HUES6 (cell line): ENCODE measurements at regions not wholly inside any gene's neighbourhood (a gene's known extent, or its start where the extent isn't known, plus 50 kb on each side); places are given as distances from the start of the nearest gene placed in this dataset.

Experiments
- H3K27ac ChIP-seq: 2 replicates; pipeline ENCODE4 v1.7.0; 2013; ENCODE audit warnings: low read depth, mild to moderate bottlenecking, low read length, inconsistent platforms
- H3K27me3 ChIP-seq: 2 replicates; pipeline ENCODE4 v1.6.1; 2013; ENCODE audit warnings: low read length; ENCODE audit not compliant: control insufficient read depth, insufficient read depth
- H3K36me3 ChIP-seq: 2 replicates; pipeline ENCODE4 v1.6.1; 2013; ENCODE audit warnings: low read length; ENCODE audit not compliant: control insufficient read depth, insufficient read depth
- H3K4me1 ChIP-seq: 2 replicates; pipeline ENCODE4 v1.6.1; 2013; ENCODE audit warnings: low read length; ENCODE audit not compliant: control insufficient read depth, insufficient read depth
- H3K4me3 ChIP-seq: 2 replicates; pipeline ENCODE4 v1.5.1; 2013; ENCODE audit warnings: low read depth, low read length
- H3K9ac ChIP-seq: one replicate; pipeline ENCODE4 v1.6.1; 2013; ENCODE audit warnings: mild to moderate bottlenecking, low read length
- H3K9me3 ChIP-seq: 2 replicates; pipeline ENCODE4 v1.6.1; 2013; ENCODE audit warnings: low read depth, low read length; ENCODE audit not compliant: control insufficient read depth, insufficient read depth

DNA sequence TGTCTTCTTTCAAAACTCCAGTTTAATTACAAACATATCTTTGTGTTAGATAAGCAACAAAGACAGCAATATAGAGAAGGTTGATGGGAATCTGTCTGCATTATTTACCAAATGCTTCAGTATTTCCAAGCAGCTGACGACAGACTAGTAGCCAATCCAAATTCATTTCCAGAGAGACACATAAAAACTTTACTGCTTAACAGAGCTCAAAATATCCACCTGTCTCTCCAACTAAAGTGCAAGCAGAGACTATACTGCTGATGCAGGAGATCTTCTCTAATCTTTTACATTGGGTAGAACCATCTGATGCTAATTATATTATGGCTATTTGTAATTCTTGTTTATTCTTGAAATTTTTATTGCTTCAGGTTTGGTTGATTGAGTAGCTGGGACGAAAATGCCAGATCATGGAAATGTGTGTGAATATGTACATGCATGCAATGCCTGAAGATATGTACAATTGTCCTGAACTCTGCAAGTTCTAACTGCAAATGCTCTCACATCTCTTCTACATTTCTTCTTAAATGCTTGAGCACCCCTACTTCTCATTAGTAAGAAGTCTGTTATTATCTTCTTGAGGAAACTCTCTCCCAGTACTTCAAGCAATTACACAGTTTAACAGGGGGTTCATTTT lies 200.0 kb downstream of the PDHA2 start:
- no peaks in the 10 kb centered on the region for H3K4me1 ChIP-seq
- H3K9ac ChIP-seq: no peak overlapping the region
- H3K9me3 ChIP-seq: no peaks in the 10 kb centered on the region
- H3K27ac ChIP-seq: no peak overlapping the region
- no peaks in the 10 kb centered on the region for H3K36me3 ChIP-seq
- no peak overlapping the region for H3K4me3 ChIP-seq
- no peaks in the 10 kb centered on the region for H3K27me3 ChIP-seq

DNA sequence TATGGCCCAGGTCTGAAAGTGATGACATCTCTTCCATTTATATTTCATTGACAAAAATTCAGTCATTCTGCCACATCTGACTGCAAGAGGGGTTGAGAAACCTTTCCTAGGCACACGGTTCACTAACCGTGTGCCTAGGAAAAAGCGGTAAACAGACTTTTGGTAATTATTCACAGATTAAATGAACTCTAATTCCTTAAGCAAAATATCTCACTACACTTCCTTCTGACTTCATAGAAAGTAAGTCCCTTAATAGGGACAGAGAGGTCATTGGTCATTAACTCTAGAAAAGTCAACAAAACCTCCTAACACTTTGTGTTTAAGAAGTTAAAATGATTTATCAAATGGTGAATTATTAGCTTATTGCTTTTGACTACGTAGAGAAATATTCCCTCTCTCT lies 205.1 kb downstream of the PDHA2 start:
- Histone ChIP-seq H3K9me3 (no peaks in the 10 kb centered on the region), H3K27ac (no peak overlapping the region), H3K4me1 (no peaks in the 10 kb centered on the region), H3K9ac (no peak overlapping the region), H3K27me3 (no peaks in the 10 kb centered on the region), H3K36me3 (no peaks in the 10 kb centered on the region), H3K4me3 (no peak overlapping the region)

DNA sequence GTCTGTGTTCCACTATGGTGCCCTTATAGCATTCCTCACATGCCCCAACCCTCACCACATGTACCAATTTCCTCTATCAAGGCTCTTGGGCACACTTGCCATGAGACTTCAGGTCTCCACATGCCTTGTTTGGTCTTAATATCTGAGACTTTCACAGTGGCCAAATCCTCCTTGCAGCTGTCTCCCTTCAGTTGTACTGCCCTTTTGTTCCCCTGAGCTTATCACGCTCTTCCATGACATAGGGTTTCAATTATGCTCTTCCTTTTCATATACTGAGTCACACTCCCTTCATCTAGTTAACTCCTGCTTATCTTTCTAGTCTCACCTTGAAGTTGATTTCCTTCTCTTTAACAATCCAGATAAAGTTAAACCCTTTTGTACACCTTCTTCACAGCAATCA lies 212.9 kb downstream of the PDHA2 start:
- no peaks in the 10 kb centered on the region for H3K9me3 ChIP-seq
- no peak overlapping the region for H3K27ac ChIP-seq

DNA sequence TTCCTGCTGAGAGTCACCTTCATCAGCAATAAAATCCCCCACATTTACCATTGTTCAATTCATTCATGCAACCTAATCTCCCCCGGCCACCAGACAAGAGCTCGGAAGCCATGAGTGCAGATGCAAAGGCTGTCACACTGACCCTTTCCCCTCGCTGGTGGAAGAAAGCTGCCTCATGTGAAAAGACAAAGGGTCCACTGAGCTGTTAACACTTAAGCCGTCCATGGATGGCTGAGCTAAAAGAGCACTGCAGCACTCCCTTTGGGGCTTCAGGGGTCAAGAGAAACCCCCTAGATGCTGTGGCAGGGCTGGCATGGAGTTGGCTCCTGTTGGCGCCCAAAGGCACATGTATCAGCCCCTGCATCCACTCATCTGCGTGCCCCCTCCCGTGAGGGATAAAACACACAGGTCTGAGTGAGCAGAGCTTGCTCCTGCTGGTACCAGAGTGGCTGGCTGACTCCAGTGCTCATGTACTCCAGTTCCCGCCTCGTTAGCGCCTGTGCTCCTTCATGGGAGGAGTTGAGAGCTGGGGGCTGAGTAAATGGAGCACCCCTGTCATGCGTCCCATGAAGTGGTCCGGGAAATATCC lies 216.5 kb downstream of the PDHA2 start:
- H3K9me3 ChIP-seq: no peaks in the 10 kb centered on the region
- H3K27me3 ChIP-seq: no peaks in the 10 kb centered on the region
- H3K27ac ChIP-seq: no peak overlapping the region
- H3K4me3 ChIP-seq: no peak overlapping the region
- H3K4me1 ChIP-seq: no peaks in the 10 kb centered on the region; the same call in 1 of the 2 replicates
- no peaks in the 10 kb centered on the region for H3K36me3 ChIP-seq
- H3K9ac ChIP-seq: no peak overlapping the region

More for the DNA sequence above, 212.9 kb downstream of the PDHA2 start:
- Histone ChIP-seq H3K4me3 (no peak overlapping the region), H3K36me3 (no peaks in the 10 kb centered on the region), H3K9ac (no peak overlapping the region), H3K27me3 (no peaks in the 10 kb centered on the region), H3K4me1 (no peaks in the 10 kb centered on the region; the same call in 1 of the 2 replicates)

DNA sequence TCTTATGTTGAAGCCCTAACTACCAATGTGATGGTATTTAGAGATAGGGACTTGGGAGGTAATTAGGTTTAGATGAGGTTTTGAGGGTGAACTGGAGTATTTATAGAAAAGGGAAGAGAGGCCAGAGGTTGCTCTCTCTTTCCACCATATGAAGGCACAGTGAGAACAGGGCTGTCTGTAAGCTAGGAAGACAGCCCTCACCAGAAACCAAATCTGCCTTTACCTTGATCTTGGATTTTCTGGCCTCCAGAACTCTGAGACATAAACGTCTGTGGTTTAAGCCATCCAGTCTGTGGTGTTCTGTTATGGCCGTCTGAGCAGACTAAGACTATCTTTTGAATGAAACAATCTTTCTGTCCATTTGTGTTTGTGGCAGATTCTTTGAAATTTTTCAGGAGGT lies 223.7 kb downstream of the PDHA2 start:
- no peak overlapping the region for H3K4me3 ChIP-seq
- H3K27ac ChIP-seq: no peak overlapping the region
- H3K4me1 ChIP-seq: no peaks in the 10 kb centered on the region
- H3K9me3 ChIP-seq: peaks cover 3% of the 10 kb centered on the region; the same call in 1 of the 2 replicates
- H3K9ac ChIP-seq: no peak overlapping the region
- H3K36me3 ChIP-seq: no peaks in the 10 kb centered on the region
- H3K27me3 ChIP-seq: no peaks in the 10 kb centered on the region

DNA sequence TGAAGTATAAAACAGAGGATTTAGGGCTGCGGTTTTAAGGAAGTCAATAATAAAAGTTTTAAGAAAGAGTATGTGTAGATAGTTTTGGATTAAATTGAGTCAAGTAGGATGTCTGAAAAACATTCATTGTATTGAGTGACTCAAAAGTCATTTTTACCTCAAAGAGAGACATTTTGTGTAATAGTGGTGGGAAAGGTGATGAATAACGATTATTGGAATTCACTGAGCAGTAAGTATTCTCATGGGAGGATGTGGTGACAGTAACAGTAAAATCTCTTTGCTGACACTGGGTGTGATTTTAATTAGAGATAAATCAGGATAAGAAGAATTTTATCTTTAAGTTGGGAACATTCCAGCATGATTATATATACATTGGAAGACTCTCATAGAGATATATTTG lies 233.6 kb downstream of the PDHA2 start:
- Histone ChIP-seq H3K27me3 (no peaks in the 10 kb centered on the region), H3K9me3 (peaks cover under 1% of the 10 kb centered on the region; the same call in 1 of the 2 replicates), H3K4me3 (no peak overlapping the region), H3K4me1 (no peaks in the 10 kb centered on the region), H3K27ac (no peak overlapping the region), H3K36me3 (no peaks in the 10 kb centered on the region), H3K9ac (no peak overlapping the region)

DNA sequence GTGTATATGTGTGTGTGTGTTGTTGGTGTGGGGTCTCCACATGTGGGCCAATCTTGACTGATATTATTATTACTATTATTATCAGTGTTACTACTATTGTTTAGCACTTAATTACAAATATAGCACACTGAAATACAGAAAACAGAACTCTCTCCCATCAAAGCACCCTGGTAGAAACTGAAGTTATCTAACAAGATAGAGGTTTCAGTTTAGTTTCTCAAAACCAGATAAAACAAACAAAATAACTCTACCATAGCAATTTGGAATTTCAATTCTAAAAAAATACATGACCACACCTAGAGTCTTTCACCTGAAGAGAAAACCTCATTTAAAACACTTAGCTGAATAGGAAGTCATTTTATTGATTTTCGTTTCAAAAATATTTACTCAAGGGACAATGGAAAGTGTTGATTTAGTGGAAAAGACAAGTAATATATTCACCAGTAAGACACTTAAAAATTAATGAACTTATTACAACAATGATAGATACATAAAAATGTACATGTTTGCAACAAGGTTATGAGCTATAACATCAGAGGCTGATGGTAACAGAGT lies 252.3 kb downstream of the PDHA2 start:
- H3K4me3 ChIP-seq: no peak overlapping the region
- no peaks in the 10 kb centered on the region for H3K27me3 ChIP-seq
- no peaks in the 10 kb centered on the region for H3K36me3 ChIP-seq
- no peak overlapping the region for H3K9ac ChIP-seq
- no peaks in the 10 kb centered on the region for H3K4me1 ChIP-seq
- H3K9me3 ChIP-seq: no peaks in the 10 kb centered on the region
- H3K27ac ChIP-seq: no peak overlapping the region

DNA sequence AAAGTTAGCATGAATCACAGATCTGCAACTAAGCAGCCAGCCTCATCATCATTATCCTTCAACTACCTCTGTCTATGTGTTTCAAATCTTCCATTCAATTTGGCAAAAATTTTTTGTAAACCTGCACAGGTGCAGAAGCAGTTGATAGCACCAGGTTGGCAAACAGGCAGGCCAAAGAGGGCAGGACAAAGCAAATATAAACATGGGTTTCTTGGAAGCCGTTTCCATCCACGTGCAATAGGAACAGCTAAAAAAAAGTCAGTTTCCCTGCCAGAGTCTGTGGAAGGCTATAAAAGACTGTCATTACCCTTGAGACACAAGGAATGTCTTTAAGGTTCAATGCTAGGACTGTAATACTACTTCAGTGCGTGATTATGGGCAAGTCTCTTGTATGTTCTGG lies 253.2 kb downstream of the PDHA2 start:
- Histone ChIP-seq H3K27me3 (no peaks in the 10 kb centered on the region), H3K9ac (no peak overlapping the region), H3K4me3 (no peak overlapping the region), H3K9me3 (no peaks in the 10 kb centered on the region), H3K4me1 (no peaks in the 10 kb centered on the region), H3K27ac (no peak overlapping the region), H3K36me3 (no peaks in the 10 kb centered on the region)

DNA sequence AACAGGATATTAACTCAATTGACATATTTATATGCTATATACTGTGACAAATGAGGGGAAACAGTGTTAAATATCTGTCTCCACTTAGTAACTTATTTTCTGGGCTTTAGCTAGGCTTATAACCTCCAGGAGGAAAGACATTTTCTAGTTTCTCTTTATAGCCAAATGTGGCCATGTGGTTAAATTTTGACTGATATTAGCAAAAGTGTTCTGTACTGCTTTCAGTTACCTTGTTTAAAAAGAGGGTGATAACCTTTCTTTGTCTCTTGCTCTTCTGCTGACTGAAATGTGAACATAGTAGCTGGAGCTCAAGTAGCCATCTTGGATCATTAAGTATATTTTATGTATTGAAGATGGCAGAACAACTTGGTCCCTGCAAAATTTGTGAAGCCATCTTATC lies 253.7 kb downstream of the PDHA2 start:
- no peak overlapping the region for H3K27ac ChIP-seq
- H3K9me3 ChIP-seq: no peaks in the 10 kb centered on the region
- no peaks in the 10 kb centered on the region for H3K4me1 ChIP-seq
- H3K36me3 ChIP-seq: no peaks in the 10 kb centered on the region
- no peak overlapping the region for H3K4me3 ChIP-seq
- H3K9ac ChIP-seq: no peak overlapping the region
- H3K27me3 ChIP-seq: no peaks in the 10 kb centered on the region

DNA sequence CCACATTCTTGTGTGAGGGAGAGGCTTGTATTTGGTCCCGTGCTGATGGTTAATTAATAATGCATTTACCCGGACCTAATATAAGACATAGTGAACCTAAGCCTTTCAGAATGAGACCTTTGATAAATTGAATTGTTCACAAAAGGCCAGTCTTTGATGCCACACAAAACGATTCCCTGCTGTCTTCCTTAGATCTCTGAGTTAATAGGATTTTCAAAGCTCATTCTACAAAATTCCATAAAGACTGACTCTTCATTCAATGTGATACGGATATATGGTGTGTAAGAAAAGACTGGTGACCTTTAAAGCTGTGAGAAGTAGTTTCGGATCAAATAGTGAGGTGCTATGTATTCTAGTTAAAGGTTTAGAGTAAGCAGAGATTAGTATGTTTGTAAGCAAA lies 254.3 kb downstream of the PDHA2 start:
- Histone ChIP-seq H3K4me1 (no peaks in the 10 kb centered on the region), H3K4me3 (no peak overlapping the region), H3K9me3 (no peaks in the 10 kb centered on the region), H3K27ac (no peak overlapping the region), H3K27me3 (no peaks in the 10 kb centered on the region), H3K36me3 (no peaks in the 10 kb centered on the region), H3K9ac (no peak overlapping the region)

DNA sequence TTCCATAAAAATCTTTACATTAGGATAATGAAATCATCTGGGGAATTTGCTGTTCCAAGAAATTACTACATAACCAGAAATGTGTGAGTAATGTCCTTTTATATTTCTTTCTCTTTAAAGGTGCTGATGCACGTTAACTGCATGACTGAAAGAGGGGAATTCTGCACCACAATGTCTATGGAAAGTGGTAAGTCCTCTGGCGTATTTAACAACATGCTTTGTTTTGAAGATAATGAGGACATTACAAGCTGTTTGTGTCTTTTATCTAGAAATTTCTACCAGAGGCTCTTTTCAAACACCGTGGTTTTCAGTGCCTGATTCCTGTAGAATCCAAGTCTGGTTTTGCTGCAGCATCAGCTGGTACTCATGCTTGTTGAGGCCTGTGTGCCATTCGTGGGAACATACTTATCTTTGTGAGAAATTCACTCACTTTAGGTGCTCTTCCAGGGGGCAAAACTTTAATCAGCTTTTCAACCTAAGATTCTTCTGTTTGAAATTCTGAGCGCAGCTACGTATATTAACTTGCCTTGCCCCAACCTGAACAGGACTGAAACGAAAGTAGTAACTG lies 257.2 kb downstream of the PDHA2 start:
- no peaks in the 10 kb centered on the region for H3K9me3 ChIP-seq
- no peak overlapping the region for H3K9ac ChIP-seq
- H3K27me3 ChIP-seq: no peaks in the 10 kb centered on the region
- H3K36me3 ChIP-seq: no peaks in the 10 kb centered on the region
- H3K4me3 ChIP-seq: no peak overlapping the region
- H3K27ac ChIP-seq: no peak overlapping the region
- H3K4me1 ChIP-seq: no peaks in the 10 kb centered on the region
